Mucosa of gallbladder (tissue), 1 donor: ENCODE measurements at regions not wholly inside any gene's neighbourhood (a gene's known extent, or its start where the extent isn't known, plus 50 kb on each side); places are given as distances from the start of the nearest gene placed in this dataset.
"Not testable (repeated sequence)": the region's sequence is repeated elsewhere in the genome, so short reads cannot be mapped to it uniquely, and the experiment has no call there.

Experiments
- DNase-seq: peaks from one replicate; pipeline ENCODE4 v3.0.0-alpha.2; 2020; ENCODE audit warnings: low spot score
- donor health status: DM: no; HTN: no; CAD: no.

DNA sequence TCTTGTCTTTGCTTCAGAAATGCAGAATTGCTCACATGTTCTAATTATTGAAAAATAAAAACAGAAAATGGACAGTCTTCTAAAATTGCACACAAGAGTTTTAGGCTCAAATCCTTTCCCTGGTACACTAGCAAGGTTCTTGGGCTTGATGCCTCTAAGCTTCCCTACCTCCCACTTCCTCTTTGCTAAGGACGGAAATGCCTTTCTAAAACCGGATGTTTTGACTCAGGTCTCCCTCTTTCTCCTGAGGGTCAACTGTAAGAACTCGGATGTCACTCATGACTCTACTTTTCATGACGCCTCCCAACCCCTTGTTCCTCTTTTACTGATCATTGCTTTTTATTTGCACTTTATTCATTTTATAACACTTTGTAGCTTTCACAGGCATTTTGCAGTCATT is 613.5 kb downstream of the C6orf118 start:
- no peak for DNase-seq

DNA sequence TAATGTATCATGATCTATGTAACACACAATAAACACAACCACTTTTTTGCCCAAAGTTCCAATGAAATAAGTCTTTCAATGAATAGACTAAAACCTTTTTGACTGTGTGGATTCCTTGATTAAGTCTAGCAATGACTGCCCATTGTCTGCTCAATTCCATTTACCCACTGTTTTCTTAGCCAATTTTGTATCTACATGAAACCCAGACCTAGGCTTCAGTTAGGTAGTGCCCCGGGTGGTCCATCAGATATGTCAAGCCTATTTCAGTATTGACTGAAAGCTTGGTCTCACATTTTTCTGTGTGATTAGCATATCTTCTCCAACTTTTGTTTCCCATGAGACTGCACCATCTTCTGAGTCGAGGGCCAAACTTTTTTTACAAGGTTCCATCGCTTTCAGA is 615.0 kb downstream of the C6orf118 start:
- DNase-seq: no peak

DNA sequence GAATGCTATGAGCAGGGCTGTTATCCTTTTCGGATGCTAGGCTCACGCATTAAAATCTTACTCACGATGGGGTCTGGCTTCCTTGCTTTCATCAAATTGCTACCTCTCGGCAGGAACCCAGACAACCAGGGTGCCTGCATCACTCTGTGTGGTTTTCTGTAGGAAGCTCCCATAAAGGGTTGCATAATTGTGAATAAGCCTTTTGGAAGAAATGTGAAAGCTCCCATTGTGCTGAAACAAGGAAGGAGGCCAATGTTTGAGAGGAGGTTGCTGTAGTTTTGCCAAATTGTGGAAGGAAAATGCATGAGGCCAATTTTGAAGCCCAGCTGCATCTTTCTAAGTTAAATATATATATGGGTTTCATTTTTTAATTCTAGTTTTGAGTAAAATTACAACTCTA is 615.5 kb downstream of the C6orf118 start:
- DNase-seq: no peak

DNA sequence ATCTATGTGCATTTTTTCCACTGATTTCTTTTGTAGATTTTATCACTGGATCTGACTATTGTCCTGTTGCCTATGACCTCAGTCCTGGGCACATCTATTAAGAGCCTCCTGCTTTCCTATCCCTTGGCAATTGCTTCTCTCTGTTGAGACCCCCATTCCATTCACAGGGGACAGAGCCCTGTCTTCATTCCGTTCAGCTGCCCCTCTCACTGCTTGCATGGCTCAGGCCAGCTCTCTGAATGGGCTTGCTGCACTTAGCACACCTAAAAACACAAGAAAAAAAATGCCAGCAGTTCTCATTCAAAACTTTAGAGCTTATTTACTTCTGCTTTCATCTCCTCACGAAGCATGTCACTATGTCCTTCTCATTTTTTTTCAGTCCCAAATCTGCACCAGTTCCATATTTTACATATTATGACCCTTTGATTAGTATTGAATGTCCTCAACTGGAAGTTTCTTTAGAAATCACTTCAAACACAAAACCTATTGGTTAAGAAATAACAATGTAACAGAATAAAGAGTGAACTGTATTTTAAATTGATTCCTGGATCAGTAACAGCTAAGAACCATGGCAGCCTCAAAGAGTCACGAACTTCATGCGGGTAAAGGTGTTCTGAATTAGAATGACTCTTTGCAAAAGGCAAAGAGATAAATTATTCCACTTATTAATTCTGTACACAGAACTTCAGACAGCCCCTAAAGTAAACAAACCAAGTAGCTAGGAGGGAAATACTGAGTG is 616.5 kb downstream of the C6orf118 start:
- DNase-seq: no peak

DNA sequence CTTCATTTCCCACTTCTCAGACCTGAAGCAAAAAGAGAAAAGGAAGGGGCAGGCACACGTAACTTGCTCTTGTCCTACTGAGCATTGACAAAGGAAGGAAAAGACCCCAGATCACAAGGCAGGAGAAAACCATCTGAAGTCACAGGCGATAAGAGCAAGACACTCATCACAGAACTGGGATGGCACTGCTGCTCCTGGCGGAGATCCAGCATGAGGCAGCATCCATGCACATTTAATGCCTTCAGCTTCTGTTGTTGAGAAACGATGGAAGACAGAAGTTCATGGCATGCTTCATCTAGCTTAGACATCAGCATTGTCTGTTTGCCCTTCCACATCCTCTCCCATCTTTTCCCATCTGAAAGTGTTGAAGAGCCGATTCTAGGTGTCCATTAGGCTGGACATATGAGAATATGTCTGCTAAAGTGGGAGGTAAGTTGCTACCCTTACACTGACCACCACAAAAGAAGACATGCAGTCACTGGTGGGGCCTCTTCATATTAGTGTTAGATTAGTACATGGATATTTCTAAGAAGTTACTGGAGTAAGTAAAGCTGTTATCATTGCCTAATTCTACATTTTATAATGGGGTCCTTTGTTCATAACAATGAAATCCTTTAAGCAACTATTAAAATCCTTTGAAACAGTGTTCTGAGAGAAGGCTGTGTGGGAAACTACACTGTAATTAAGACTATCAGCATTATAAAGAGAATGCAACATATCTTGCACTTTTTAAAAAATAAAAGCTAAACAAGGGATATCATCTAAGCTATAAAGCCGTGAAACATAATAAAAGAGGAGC is 618.5 kb downstream of the C6orf118 start:
- DNase-seq: no peak

DNA sequence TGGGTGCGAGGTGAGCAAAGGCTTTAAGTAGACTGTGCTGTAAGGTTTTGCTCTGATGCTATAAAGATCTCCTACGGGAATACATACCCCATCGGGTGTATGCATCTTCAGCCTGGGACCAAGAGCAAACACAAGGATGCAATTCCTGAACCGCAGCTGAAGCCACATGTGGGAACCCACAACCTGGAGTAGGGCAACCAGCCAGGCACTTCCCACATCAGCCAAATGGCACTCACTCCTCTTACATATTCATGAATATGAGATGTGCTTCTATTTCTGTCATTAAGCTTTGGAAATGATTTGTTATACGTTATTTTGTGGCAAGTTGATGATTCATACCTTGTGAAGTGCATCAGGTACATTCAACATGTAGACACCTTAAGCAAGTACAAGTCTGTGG is 619.2 kb downstream of the C6orf118 start:
- DNase-seq: no peak

DNA sequence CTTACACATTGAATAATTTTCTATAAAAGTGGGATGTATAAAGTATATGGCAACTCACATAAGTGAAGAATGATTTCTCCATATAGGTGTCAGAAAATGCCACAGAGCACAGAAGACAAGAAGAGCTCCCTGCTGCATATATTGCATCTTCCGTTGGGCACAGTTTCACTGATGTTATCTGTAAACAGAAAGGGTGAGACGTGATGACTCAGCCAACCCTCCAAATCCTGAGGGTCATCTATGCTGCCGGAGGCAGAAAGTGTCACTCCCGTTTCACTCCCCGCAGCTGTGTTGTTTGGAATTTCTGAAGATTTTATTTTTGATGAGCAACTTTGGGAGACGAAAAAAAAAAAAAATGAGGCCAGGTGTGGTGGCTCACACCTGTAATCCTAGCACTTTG is 644.1 kb downstream of the C6orf118 start:
- no peak for DNase-seq

DNA sequence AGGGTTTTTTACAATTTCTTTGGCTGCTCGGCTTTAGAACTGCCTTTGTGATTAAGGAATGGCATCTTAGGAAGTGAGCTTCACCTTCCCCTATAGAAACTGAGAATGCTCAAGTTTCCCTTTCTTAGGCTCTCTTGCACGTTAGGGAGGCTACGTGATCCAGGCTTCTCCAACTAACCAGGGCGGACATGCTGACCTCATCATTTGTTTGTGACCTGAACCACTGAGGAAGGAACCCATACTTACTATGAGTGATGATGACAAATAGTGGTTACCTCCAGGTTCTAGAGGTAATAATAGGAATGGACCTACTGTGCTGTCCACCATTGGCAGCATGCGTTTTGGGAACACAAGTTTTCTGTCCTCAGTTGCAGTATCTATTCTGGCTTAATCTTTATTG is 645.8 kb downstream of the C6orf118 start:
- DNase-seq: no peak

DNA sequence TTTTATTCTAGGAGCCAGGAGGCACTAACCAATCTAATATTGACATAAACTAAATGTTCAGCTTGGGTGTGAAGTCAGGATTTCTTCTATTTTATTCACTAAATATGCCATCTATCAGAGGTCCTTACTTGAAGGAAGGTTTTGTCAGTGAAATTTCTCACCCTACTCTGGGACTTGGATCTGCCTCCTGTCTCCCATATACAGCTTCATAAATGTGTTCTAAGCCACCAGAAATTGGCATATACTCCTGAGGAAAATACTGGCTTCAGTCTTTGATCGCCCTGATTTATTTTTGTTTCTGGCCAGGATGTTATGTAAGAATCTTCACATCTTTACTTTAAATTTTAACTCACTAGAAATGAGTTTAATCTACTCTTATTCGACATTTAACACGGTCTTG is 647.7 kb downstream of the C6orf118 start:
- DNase-seq: no peak

DNA sequence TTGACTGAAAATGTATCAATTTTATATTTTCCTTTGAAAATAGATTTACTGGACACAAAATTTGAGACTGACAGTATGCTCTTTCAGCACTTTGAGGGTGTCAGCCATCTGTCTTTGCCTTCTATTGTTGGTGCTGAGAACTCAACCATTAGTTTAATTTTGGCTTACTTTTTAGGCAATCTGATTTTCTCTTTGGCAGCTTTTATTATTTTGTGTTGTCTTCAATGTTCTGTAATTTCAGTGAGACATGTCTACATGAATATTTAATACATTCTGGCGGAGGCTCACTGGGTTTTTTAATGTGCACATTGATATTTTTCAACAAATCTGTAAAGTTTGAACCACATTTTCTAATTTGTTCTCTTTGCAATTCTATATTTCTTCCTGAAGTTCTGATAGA is 648.6 kb downstream of the C6orf118 start:
- DNase-seq: no peak

DNA sequence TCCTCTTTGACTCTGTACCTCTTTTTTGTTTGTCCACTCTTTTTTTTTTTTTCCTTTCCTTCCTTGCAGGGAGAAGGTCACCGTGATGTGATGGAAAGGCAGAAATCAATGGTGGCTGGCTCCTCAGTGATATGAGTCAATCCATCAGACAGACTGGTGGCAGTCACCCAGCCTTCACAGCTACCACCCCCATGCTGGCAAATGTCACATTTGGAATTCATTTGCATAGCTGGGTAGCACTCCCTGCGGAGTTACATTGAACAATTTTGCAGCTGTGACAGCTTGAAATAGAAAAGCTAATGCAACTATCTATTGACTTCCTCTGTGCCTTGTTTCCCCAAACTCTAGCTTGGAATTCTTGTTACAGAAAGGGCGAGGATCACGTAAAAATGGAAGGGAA is 668.4 kb downstream of the C6orf118 start:
- DNase-seq: peak; percentile 76

DNA sequence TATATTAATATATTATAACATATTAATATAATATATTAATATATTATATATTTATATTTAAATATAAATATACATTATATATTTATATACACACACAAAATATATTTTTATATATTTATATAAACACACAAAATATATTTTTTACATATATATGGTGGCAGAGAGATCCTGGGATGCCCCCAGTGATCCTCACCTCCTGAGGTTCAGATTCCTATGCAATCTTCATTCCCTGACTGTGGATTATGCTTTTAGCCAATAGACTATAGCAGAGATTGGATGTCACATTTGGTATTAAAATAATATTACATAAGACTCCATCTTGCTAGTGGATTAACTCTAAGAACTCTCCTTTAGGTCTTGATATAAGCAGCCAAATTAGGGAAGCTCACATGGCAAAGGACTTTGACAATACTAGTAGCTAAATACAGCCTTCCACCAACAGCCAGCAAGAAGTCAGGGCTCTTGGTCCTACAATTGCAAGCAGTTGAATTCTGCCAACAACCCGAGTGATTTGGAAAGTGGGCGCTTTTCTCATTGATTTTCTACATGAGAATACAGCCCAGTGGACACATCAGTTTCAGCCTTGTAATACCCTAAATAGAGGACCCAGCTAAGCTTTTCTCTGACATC is 681.0 kb downstream of the C6orf118 start:
- DNase-seq: no peak

DNA sequence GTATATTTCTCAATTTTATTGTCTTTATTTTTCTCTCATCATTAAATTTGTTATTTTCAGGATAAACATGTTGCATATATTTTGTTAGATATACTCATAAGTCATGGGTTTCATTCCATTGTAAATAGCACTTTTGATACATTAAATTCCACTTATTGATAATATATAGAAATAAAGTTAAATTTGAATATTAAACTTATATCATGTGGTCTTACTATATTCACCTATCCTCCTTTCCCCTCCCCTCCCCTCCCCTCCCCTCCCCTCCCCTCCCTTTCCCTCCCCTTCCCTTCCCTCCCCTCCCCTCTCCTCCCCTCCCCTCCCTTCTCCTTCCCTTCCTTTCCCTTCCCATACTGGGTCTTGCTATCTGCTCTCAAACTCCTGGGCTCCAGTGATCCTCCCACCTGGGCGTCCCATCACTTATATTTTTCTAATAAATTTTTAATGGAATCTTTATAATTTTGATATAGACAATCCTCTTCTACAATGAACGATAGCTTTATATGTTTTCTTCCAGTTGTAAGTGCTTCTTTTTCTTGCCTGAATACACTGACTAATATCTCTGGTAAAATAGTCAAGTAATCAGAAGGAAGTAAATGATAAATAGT is 692.4 kb downstream of the C6orf118 start:
- DNase-seq: no peak

DNA sequence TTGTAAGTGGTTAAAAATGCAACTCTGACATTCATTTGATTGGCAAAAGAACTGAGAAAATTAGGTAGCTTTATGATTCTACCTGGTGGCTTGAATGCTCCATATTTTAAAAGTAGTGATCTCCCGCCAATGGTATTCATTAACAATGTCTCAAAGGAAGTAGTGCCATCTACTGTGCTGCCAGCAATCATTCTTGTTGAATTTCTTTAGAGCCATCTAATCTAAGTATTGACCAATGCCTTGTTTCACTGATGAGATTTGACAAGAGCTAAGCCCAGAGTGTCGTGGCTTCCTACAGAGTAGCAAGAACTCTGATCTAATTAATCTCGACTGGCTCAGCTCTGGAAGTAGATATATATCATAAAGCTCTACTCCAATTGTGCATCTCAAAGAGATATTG is 696.7 kb downstream of the C6orf118 start:
- no peak for DNase-seq

DNA sequence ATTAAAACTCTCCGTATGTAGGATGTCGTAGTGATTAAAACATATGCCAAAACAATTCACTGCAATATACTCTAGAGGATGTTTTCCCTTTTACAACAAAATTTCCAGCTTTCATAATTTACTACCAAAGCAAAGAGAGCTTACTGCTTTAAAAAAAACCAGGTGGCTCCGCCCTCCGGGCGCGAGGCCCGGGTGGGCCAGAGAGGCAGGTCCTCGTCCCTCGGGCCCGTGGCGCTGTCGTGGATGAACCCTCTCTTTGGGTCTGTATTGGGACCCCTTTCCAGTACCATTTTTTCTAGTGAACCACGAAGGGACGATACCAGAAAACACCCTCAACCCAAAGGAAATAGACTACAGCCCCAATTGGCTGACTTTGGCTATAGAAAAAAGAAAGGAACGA is 698.5 kb downstream of the C6orf118 start:
- not testable (repeated sequence) for DNase-seq

DNA sequence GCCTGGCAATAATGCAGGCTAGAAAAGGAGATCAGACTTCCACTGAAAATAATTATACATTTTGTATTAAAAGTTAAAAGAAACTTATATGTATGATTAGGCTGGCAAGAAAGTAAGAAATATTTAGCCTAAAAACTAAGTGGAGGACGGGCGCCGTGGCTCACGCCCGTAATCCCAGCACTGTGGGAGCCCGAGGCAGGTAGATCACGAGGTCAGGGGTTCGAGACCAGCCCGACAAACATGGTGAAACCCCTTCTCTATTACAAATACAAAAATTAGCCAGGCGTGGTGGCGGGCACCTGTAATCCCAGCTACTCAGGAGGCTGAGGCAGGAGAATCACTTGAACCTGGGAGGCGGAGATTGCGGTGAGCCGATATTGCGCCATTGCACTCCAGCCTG is 707.0 kb downstream of the C6orf118 start:
- DNase-seq: not testable (repeated sequence)

DNA sequence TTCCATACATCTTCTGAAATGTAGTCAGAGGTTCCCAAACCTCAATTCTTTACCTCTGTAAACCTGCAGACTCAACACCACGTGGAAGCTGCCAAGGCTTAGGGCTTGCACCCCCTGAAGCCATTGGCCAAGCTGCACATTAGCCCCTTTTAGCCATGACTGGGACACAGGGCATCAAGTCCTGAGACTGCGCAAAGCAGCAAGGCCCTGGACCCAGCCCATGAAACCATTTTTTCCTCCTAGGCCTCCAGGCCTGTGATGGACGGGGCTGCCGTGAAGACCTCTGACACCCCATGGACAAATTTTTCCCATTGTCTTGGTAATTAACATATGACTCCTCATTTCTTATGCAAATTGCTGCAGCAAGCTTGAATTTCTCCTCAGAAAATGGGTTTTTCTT is 727.8 kb downstream of the C6orf118 start:
- no peak for DNase-seq

DNA sequence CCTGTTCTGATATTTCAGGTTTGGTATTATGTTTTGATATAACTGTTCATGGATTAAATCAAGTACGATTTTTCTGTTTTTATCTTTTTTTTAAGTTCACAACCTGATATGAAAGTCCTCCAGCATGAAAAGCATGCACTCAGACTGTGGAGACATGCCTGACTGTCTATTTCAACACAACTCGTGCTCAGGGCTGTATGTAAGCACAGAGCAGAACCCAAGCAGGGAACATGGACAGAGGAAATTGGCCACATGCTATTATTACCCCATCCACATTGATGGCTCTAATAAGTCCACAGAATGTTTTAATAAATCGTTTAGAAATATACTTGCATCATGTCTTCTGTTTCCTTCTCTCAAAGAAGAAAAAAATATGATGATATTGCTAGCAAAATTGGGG is 730.4 kb downstream of the C6orf118 start:
- no peak for DNase-seq

DNA sequence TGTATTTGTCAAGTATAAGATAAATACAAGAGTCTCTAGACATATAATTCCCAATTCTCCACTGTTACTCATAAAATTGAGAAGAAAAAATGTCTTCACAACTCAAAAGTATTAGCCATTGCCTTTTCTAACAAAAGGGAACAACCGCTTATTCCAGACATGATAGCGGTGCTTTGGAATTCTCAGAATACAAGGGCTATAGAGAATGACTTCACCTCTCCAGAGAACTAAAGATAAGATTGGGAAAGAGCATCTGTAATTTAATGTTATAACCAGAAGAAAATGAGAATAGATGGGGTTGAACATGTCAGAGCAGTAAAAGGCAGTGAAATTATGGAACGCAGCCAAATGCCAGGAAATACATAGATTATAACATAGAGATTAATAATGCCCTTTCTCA is 730.8 kb downstream of the C6orf118 start:
- no peak for DNase-seq

DNA sequence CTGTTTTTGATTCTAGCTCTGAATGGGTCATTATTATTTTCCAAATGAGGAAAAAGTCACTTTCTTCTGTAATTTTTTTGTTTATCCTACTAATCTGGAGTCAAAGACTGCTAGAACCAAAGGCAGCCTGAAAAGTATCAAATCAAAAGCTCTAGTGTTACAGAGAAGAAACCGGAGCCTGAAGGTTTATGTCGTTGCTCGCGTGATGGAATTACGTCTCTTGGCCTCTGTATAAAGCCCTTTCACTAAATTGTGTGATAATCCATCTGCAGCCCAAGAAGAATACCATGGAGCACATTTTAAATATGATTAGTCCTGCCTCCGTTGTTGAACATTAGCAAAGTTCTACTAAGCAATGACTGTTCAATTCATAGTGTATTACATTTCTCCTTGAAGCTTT is 738.6 kb downstream of the C6orf118 start:
- DNase-seq: no peak

DNA sequence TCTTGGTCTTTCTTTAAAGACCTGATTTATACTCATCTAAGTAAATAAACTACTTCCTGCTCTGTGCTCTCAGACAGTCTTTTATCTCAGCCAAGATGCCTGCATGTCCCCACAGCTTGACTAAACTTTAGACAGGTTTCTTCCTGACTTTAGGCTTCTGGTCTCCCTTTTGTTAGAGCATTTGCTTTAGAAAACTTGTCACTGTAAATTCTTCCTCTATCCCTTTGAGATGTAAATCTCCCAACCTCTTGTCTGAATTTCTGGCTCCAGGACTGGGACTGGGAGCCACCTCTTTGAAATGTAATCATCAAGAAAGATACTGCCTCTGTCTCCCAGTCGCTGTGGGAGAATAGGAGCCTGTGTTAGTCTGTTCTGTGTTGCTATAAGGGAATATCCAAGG is 739.9 kb downstream of the C6orf118 start:
- no peak for DNase-seq

DNA sequence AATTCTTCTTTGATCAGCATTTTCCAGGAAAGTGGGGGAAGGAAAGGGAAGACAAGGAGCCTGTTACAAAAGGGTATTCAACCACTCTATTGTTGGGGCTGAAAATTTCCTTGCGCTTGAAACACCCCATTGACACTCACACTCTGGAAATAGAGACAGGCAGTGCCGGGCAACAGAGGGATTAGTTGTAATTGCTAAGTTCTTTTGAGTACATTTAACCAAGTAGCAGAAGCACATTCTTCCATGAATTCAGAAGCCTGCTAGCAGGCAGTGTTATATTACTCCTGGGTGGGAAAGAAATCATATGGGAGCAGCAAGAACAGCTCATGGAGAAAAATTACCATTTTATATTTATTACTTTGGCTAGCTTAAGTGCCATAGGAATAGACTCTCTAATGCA is 745.5 kb downstream of the C6orf118 start:
- no peak for DNase-seq

DNA sequence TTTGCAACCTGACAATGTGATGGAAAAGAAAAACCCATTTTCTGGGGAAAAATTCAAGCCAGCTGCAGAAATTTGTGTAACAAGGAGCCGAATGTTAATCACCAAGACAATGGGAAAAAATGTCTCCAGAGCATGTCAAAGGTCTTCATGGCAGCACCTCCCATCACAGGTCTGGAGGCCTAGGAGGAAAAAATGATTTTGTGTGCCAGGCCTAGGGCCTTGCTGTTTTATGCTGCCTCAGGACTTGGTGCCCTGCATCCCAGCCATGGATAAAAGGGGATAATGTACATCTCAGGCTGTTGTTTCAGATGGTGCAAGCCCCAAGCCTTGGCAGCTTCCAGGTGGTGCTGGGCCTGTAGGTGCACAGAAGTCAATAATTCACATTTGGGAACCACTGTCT is 747.7 kb downstream of the C6orf118 start:
- no peak for DNase-seq
